Prostate gland (tissue), 2 donors: ENCODE measurements at regions not wholly inside any gene's neighbourhood (a gene's known extent, or its start where the extent isn't known, plus 50 kb on each side); places are given as distances from the start of the nearest gene placed in this dataset.

ENCODE experiments used
- CTCF ChIP-seq, 4 experiments: fragments of 200-600 bp in 2 of 4; fragments of 450-650 bp in 2 of 4; sonication (generic) in 2 of 4; IDR thresholded peaks; 1 replicate in 3 of 4; 2 replicates in 1 of 4; pipeline ENCODE4 v1.5.1; 2016 to 2019; ENCODE audit warnings: antibody characterized with exemption in 4 of 4, mild to moderate bottlenecking in 2 of 4, moderate library complexity in 2 of 4
- POLR2A ChIP-seq: fragments of 450-650 bp; IDR thresholded peaks from one replicate; pipeline ENCODE4 v1.6.1; 2016; ENCODE audit warnings: antibody characterized with exemption, mild to moderate bottlenecking
- POLR2AphosphoS5 ChIP-seq: sonication (generic); formaldehyde crosslinking; IDR thresholded peaks from one replicate; pipeline ENCODE4 v1.6.1; 2017; ENCODE audit warnings: antibody characterized with exemption

GRCh38 chr14:34098985-34099349 is 148.1 kb upstream of the EGLN3 start:
- no peak for TF ChIP-seq CTCF (IDR thresholded peaks at IDR 0.05)
- no peak for TF ChIP-seq POLR2AphosphoS5
- no peak for TF ChIP-seq POLR2A
